ENCODE measurements at regions not wholly inside any gene's neighbourhood (a gene's known extent, or its start where the extent isn't known, plus 50 kb on each side); places are given as distances from the start of the nearest gene placed in this dataset.

DNA sequence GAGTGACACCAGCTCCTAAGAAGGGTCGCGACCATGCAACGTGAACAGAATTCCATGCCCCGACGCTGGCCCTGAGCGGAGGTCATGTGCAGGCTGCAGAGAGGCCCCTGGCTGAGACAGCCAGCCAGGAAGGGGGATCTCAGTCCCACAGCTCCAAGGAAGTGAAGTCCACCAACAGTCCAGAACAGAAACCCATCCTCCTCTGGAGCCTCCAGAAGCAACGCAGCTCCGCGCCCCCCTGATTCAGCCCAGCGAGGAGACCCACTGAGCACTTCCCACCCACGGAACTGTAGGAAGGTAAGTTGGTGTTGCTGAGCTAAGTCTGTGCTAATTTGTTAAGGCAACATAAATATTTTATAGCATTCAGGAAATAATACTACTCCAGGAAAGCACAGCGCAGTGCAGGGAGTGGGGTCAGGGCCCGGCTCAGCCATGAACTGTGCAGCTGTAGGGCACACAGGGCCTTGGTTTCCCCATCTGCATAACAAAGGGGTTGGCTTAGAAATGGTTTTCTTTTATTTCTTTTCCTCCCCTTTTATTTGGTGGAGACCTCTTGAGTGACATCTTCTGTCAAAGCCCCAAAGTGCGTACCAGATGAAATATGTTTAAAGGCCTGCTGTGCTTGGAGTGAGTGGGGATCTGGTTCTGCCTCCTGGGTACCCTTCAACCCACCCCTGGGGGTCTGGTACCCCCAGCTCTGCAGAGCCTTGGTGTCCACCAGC is 241.1 kb upstream of the PMEPA1 start:
- Histone ChIP-seq H3K4me2 (no peak overlapping the region), H3K9me3 (no peaks in the 10 kb centered on the region), H3K4me1 (peaks cover 3% of the 10 kb centered on the region; the same call in 1 of the 3 replicates), H3K4me3 (no peak overlapping the region), H3K27ac (peak overlapping the region in 1 of 2 experiments; percentile 33; a peak in 1 of 6 replicates)
- ChIA-PET POLR2A (no interaction called here), CTCF (interaction anchor here (1.0 kb wide), 2 partner anchors 9 to 11 kb away, joined by 3 read pairs; no protein-coding TSS in a partner anchor)
- no peak for FAIRE-seq
- no peak for ATAC-seq
- DNase-seq (ENCODE audit: low read depth in 1 of 2, low spot score in 1 of 2), result no peak
- no peak for TF ChIP-seq PHF8 (IDR thresholded peaks at IDR 0.05; ENCODE audit: borderline replicate concordance, low read depth)
- no peak for TF ChIP-seq HEYL (CRISPR knock-in tag; IDR thresholded peaks at IDR 0.05)
- no peak for TF ChIP-seq EHMT2 (IDR thresholded peaks at IDR 0.05; ENCODE audit: low read depth)
- TF ChIP-seq, protein P1, sequence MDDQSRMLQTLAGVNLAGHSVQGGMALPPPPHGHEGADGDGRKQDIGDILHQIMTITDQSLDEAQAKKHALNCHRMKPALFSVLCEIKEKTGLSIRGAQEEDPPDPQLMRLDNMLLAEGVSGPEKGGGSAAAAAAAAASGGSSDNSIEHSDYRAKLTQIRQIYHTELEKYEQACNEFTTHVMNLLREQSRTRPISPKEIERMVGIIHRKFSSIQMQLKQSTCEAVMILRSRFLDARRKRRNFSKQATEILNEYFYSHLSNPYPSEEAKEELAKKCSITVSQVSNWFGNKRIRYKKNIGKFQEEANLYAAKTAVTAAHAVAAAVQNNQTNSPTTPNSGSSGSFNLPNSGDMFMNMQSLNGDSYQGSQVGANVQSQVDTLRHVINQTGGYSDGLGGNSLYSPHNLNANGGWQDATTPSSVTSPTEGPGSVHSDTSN (IDR thresholded peaks at IDR 0.05), result no peak
- WGBS (ENCODE audit: missing lambda C conversion rate), result 85% methylated on average over 14 of the region's 14 CpGs

DNA sequence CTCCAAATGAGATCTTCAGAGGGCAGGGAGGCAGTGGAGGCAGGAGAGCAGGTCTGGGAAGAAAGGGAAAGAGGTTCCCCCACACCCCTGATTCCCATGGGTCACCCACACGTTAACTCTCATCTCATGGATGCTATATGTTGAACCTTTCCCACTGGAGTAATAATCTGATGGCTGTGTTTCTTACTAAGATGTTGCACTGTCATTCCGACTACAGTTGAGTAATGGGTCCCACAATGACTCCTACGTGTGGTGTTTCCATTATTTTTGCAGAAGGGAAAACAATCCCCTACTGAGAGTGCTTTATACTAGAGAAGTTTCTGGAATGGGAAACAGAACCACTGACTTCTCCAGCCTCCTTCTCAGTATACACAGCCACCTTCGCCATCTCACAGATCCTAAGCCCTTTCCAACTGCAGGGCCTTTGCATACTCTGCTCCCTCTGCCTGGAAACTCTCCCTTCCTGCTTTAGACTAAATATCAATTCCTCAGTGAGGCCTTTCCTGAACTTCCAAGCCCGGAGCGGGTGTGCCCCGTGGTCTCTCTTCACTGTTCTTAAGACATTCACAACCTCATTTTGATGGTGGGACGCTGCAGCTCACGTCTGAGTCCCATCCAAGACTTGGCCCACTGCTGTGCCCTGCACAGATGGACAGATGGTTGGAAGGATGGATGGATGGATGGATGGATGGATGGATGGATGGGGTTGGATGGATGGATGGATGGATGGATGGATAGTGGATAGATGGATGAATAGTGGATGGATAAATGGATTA is 238.6 kb upstream of the PMEPA1 start:
- no peak for TF ChIP-seq MAFK (IDR thresholded peaks at IDR 0.05; ENCODE audit: partially characterized antibody)
- no peak for TF ChIP-seq CBX2 (IDR thresholded peaks at IDR 0.05; ENCODE audit: borderline replicate concordance, low read depth)
- no peak for TF ChIP-seq CHD2 (IDR thresholded peaks at IDR 0.05; ENCODE audit: low read length, partially characterized antibody)
- TF ChIP-seq, protein P2, sequence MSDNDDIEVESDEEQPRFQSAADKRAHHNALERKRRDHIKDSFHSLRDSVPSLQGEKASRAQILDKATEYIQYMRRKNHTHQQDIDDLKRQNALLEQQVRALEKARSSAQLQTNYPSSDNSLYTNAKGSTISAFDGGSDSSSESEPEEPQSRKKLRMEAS (IDR thresholded peaks at IDR 0.05), result no peak
- TF ChIP-seq NFE2L2 (conservative IDR thresholded peaks at IDR 0.05; ENCODE audit: low read length), result no peak
- TF ChIP-seq FOXS1 (CRISPR knock-in tag; IDR thresholded peaks at IDR 0.05), result no peak
- TF ChIP-seq JUNB (IDR thresholded peaks at IDR 0.05), result no peak
- TF ChIP-seq SREBF2 (IDR thresholded peaks at IDR 0.05), result no peak
- TF ChIP-seq ZC3H11A (IDR thresholded peaks at IDR 0.05), result no peak
- no peak for TF ChIP-seq ZFP36 (IDR thresholded peaks at IDR 0.05; ENCODE audit: borderline replicate concordance, partially characterized antibody)
- no peak for TF ChIP-seq PHF8 (IDR thresholded peaks at IDR 0.05; ENCODE audit: borderline replicate concordance, low read depth)
- TF ChIP-seq, protein P3, sequence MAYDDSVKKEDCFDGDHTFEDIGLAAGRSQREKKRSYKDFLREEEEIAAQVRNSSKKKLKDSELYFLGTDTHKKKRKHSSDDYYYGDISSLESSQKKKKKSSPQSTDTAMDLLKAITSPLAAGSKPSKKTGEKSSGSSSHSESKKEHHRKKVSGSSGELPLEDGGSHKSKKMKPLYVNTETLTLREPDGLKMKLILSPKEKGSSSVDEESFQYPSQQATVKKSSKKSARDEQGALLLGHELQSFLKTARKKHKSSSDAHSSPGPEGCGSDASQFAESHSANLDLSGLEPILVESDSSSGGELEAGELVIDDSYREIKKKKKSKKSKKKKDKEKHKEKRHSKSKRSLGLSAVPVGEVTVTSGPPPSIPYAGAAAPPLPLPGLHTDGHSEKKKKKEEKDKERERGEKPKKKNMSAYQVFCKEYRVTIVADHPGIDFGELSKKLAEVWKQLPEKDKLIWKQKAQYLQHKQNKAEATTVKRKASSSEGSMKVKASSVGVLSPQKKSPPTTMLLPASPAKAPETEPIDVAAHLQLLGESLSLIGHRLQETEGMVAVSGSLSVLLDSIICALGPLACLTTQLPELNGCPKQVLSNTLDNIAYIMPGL (CRISPR knock-in tag; IDR thresholded peaks at IDR 0.05; ENCODE audit: borderline replicate concordance), result no peak
- no peak for TF ChIP-seq HOXB13 (CRISPR knock-in tag; IDR thresholded peaks at IDR 0.05; ENCODE audit: low read depth)
- TF ChIP-seq, protein P1 (IDR thresholded peaks at IDR 0.05), result no peak
- TF ChIP-seq POLR2A (IDR thresholded peaks at IDR 0.05; ENCODE audit: low read length), result no peak
- CTCF ChIA-PET, result no interaction called here
- POLR2A ChIA-PET, result no interaction called here
- Histone ChIP-seq H3K4me2 (no peak overlapping the region), H3K4me3 (no peak overlapping the region), H3K4me1 (no peaks in the 10 kb centered on the region), H3K9me3 (no peaks in the 10 kb centered on the region), H3K27ac (no peak overlapping the region)
- 75% methylated on average over 9 of the region's 9 CpGs for WGBS (ENCODE audit: missing lambda C conversion rate)
- FAIRE-seq, result no peak
- no peak for DNase-seq (ENCODE audit: low read depth in 1 of 2, low spot score in 1 of 2)
- no peak for ATAC-seq

Measured in A549 (cell line).